ENCODE measurements at regions not wholly inside any gene's neighbourhood (a gene's known extent, or its start where the extent isn't known, plus 50 kb on each side); places are given as distances from the start of the nearest gene placed in this dataset.

DNA sequence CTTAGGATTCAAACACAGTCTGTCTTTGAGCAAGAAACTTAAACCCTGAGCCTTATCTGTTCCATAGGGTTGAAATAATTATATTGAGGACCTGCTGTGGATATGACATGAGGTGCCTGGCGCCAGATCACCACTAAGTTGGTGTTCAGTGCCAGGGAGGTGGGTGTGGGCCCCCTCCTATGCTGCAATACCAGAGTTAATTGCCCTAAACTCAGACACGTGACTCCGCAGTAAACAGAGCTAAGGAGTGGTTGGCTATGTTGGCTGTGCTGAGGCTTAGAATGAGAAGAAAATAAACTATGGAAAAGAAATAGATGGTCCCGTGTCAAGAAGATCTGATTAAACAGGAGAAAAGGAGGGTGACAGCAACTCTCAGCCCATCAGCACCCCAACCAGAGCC, 419.4 kb upstream of the JARID2 start:
- no peak for DNase-seq (ENCODE audit: low spot score)

DNA sequence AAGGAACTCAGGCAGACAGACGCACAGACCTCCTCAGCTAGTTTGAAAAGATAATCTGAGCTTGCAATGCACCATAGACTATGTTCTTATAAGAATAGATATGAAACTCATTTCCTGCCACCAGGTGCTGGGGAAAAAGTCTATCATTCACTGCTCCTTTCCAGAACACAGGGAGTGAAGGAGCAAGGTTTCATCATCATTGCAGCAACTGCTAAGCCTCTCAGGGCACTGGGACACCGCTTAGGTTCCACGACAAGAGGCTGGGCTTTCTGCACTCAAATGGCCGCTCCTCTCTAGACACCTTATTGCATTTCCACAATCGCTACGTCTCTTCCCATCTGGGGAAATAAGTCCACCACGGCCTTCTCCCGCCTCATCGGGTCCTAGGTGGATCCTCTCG, 418.5 kb upstream of the JARID2 start:
- DNase-seq (ENCODE audit: low spot score): no peak

DNA sequence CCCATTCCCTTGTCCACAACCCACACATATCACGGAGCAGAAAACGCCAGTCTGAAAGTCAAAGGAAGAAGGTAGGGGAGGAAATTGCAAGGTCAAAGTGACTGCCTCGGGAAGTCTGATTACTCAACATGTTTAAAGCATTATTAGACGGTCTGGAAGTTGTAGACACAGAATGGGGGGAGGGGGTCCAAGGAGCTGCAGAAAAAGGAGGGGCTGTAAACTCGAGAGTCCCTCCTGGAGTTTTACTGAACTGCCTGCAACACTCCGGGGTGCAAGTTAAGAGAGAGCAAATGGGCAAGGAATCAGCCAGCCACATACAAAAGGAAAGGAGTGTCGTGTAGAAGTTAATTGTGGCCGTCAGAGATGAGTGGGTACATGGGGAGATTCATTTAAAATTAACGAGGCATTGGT, 417.7 kb upstream of the JARID2 start:
- DNase-seq (ENCODE audit: low spot score): no peak

DNA sequence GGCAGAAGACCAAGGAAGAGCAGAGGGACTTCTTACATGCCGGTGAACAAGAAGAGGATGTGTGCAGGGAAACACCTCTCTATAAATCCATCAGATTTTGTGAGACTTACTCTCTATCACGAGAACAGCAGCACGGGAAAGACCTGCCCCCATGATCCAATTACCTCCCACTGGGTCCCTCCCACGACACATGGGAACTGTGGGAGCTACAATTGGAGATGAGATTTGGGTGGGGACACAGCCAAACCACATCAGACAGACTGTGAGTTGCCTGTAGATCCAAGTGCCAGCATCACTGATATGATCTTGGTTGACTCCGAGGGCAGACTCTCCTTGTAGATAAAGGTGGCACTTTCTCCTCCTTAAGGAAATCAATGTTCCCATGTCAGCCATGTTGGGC, 414.8 kb upstream of the JARID2 start:
- DNase-seq (ENCODE audit: low spot score): no peak

DNA sequence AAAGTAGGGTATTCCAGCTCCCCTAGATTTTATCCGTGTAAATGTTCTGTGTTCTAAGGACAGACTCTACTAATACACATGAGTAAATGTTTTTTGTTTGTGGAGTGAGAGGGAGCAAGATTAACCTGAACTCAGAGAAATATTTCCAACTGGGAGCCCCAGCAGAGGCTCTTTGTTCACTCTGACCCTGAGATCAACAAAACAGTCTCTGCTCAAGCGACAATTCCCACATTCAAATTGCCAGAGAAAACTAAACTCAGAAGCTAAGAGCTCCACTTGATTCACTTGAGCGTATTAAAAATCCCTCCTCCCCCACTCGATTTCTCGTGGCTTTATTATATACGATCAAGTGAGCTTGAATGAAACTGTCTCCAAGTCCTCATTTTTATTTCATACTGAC, 413.9 kb upstream of the JARID2 start:
- DNase-seq (ENCODE audit: low spot score): no peak

DNA sequence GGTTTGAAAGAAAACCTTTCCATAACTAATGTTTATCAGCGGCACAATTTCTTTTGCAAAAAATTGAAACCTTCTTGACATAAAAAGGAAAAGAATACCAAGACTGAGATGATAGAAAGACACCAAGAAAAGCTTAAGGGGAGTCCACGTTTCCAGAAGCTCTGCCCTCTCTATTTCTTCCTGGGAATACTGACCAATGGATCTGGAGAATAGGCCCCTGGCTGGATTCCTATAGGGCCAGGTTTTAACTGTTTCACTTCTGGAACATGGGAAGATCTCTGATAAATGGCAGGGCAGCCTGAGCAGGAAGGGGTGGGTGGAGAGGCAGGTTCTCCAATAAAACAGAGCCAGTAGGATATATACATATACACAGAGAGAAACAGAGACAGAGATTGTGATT, 413.4 kb upstream of the JARID2 start:
- DNase-seq (ENCODE audit: low spot score): no peak

DNA sequence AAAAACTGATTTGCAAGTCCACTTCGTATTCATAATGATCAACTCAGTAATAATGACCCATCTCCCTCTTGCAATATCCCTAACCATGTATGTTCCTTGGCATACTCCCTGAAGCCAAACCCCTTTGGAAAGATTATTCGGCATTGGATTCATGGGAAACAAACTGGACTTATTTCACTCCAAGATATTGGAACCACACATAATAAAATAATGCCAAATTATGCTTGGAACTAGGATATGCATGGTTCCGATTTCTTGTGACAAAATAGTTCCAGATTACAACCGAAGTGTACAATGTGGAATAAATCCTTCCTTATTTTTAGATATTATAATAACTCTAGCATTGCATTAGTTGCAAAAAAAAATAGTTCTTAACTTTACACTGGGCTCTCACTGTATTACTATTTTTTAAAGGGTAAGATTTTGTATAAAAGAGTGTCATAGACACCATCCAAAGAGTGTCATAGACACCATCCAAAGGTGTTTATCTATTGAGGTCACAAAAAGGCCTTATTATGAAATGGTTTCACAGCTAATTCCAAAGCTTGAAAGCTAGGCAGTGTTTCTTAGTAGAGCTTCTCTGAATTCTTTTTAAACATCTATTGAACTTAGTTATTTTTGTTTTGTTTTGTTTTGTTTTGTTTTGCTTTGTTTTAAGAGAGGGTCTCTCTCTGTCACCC, 410.9 kb upstream of the JARID2 start:
- DNase-seq (ENCODE audit: low spot score): no peak

DNA sequence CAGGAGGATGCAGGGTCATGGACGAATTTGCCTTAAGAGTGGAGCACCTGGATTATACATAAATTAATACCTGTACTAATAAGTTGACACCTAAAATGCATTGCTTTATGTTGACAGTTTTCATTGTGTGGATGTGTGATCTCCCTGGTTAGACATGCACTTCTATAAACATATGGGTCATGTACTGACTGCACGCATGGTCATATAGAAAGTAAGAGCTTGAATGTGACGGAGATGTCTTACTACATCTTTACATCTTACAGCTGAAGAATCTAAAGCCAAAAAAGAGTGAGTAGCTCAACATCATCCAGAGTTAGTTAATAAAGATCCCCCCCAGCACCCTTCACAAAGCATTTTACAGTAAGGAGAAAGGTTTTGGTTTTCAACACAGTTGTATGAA, 408.4 kb upstream of the JARID2 start:
- no peak for DNase-seq (ENCODE audit: low spot score)

DNA sequence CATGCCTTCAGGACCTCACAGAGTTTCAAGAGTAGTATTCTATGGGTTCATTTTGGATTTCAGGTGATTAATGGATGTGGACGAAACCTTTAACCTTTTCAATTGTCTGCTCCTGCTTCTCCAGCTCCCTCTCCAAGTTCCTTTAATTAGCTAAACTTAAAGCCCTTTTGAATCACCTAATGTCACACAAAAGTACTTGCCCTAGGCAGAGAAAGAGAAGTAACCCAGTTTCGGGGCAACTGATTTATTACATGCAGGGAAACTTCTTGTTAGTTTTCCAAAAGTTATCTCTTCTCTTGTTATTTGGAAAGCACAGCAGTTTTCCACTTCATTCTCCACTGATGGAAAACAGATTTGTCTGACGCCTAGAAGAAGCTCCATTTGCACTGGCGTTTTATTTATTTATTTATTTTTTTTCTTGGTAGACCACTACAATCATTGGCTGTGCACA, 407.7 kb upstream of the JARID2 start:
- DNase-seq (ENCODE audit: low spot score): no peak

DNA sequence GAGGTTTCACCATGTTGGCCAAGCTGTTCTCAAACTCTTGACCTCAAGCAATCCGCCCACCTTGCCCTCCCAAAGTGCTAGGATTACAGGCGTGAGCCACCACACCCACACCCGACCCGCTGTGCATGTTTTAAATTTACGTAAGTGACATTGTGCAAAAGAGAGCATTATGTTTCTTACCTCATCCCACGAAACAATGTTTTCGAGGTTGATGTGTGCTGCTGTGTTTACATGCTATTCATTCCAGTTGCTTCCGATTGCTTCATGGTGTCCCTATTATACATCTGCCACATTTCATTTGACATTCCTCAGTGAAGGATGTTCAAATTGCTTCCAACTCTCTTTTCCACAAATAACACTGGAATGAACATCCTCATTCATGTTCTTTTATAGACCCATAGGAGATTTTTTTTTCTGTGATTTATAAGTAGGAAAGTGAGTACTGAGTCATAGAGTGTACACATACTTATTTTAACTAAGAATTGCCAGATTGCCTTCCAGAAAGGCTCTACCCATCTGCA, 403.9 kb upstream of the JARID2 start:
- no peak for DNase-seq (ENCODE audit: low spot score)

DNA sequence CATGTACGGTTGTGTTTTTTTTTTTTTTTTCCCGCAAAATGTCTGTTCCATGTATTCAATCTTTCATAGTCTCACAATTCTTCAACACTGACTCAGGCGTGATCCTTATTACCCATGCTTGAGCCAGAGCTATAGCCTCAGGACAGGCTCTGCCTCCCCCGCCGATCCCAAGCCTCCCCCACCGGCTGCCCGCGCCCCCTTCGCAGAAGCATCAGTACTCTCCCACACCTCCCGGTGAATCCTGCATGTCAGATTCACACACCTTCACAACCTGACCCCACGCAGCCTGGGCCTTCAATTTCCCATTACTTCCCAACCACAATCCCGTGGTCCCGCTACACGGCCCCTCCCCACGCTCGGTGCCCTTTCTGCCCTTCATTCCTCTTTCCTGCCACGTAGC, 401.5 kb upstream of the JARID2 start:
- no peak for DNase-seq (ENCODE audit: low spot score)

DNA sequence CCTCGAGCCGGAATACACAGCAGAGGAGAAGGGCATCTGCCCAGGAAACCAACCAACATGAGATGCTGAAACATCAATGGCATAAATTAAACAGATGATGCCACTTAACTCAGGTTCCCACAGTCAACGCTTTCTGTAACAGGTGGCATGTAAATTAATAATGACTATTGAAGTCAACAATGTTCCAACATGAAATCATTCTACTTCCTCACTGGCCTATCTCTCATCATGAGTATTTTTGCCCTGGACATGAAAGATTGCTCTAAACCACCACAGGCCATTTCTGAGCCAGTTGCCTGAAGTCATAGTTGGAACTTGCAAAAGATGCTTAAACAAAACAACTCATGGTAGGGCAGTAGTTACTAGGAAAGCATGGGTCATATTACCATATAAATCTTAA, 397.9 kb upstream of the JARID2 start:
- DNase-seq (ENCODE audit: low spot score): no peak

DNA sequence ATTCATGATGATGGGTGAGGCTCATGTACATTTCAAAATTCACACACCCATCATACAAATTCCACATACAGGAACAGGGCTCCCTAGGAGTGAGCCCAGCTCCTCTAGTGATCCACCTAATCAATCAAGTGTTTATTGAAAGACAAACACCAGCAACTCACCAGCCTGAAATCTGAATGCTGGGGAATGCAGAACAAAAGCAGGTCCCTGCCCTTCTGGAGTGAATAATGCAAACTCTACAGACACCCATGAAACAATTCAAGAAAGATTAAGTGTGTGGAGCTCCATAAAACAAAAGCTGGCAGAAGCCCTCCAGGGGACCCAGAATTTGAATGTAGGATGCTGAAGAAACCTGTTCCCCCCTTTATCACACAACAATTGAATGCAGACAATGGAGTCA, 396.7 kb upstream of the JARID2 start:
- no peak for DNase-seq (ENCODE audit: low spot score)

DNA sequence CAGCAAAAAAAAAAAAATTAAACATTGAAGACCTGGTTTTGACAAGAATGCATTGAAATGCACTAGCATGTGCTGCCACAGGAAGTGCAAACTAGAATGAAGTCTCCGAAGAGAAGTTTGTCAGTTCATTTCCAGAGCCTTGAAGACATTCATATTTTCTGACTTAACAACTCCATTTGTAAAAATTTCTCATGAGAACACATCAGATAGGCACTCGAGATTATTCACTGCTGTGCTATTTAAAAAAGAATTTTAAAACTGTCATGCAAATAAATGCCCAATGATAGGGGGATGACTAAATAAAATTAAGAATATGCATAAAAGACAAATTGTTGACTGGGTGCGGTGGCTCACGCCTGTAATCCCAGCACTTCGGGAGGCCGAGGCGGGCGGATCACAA, 394.6 kb upstream of the JARID2 start:
- no peak for DNase-seq (ENCODE audit: low spot score)

DNA sequence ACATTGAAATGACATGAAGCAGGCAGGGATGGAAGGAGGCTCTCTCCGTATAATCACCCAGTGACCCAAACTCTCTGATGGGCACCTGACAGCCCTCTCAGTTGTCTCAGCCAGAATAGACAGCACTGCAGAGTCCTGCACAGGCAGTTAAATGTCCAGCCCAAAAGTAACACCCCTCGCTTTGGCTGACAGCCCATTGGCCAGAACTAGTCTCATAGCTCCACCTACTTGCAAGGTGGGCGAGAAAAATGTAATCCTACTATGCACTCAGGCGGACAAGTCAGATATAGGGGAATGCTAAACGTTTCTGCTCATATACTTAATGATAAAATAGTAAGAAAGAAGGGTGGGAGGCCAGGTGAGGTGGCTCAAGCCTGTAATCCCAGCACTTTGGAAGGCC, 393.5 kb upstream of the JARID2 start:
- DNase-seq (ENCODE audit: low spot score): no peak

DNA sequence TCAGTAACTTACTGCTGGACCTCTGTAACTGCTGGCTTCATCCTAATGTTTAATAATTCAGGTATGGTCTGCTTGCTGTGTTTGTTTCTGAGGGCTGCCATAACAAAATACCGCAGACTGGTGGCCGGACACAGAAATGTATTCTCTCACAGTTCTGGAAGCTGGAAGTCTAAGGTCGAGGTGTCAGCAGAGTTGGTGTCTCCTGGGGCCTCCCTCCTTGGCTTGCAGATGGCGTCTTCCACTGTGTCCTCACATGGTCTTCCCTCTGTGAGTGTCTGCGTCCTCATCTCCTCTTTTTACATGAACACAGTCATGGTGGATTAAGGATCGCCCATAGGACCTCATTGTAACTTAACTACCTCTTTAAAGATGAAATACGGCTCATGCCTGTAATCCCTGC, 389.7 kb upstream of the JARID2 start:
- DNase-seq (ENCODE audit: low spot score): no peak

DNA sequence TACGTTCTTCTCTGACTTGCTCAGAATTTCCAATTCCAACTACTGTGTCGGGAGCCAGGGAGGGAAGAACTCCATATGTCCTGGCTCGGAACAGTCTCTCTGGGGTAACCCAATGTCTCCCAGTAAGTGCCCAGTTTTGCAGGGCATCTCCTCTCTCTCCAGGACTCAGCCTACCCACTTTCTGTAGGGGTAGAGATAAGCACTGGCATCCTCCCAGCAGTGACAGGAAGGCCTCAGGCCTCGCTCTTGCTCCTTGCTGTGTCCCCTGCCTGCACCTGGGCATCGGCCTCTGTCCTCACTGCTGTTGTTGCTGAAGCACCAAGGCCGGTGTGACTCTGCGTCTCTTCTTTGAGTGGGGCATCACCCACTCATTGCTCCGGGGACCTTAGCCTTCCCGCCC, 388.9 kb upstream of the JARID2 start:
- no peak for DNase-seq (ENCODE audit: low spot score)

DNA sequence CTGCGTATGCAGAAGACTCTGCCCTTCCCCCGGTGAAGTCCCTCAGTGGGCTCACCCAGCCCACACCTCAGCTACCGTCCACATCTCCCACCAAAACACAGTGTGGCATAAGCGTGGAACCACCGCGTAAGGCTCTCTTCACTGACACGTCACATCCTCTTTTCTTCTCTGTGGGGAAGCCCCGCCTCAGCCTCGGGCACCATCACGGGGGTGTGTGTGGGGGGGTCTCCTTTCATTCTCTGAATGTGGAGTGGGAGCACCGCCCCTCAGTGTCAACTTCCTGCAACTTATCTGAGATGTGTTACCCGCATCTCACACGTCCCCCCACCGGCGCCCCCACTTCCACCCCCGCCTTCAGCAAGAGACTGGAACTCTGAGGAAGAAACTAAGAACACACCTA, 388.4 kb upstream of the JARID2 start:
- no peak for DNase-seq (ENCODE audit: low spot score)

DNA sequence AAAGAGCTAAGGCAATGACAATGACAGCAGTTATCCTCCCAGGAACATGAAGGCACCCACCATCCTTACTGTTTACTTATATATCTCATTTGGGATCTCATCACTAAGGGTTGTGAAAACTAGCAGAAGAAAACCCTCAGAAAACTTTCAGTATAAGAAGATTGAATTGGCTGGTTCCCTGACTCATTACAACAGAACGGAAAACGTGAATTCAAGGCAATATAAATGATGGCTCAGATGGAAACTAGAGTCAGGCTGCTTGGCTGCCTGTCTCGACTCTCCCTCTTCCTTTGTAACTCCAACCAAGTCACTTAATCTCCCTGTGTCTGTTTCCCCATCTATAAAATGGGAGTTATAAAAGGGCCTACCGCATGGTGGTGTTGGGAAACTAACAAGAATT, 387.1 kb upstream of the JARID2 start:
- DNase-seq (ENCODE audit: low spot score): no peak

DNA sequence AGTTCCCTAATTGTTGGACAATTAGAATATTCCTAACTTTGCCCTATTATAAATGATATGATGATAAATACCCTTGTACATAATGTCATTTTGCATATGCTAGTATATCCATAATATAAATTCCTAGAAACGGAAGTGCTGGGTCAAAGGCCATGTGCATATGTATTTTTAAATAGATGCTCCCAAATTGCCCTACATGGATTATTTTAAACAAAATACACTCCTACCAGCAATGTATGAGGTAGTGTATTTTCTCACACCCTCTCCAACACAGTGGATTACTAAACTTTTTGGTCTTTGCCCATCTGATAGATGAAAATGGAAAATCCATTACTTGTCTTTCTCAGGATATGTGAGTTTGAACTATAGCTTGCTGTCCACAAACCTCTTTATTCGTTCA, 385.1 kb upstream of the JARID2 start:
- DNase-seq (ENCODE audit: low spot score): no peak

DNA sequence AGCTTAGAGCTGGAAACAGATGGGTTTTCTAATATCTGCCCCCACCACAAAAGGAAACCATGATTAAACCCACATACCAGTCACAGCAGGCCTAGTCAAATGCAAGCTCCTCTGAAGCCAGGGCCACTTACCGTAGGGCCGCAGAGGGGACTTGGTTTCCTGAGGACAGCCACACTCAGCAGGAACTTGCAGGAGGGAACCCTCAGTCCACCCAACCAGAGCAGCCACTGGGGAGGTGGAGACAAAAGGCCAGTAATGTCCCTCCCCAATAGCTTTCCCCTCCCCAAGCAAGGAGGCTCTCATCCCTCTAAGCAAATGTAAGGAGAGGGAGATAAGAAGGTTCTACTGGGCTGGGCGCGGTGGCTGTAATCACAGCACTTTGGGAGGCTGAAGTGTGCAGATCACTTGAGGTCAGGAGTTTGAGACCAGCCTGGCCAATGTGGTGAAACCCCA, 384.4 kb upstream of the JARID2 start:
- no peak for DNase-seq (ENCODE audit: low spot score)

DNA sequence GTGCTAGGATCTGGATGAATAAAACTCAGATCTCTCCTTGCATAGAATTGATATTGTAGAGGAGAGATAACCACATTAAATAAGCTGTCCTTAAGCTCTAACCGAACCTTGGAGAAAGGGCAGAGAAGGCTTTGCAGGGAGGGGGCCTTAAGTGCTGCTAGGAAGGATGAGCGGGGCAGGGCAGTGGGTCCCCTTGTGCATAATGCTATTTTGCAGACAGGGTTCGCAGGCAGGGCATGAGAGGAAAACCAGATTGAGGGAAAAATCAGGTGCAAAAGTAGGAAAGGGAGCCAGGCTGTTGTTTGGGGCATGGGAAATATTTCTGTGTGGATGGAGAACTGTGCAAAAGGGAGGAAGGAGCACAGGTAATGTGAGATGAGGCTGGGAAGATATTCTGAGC, 383.0 kb upstream of the JARID2 start:
- DNase-seq (ENCODE audit: low spot score): no peak
